NB4 (cell line): ENCODE measurements at regions not wholly inside any gene's neighbourhood (a gene's known extent, or its start where the extent isn't known, plus 50 kb on each side); places are given as distances from the start of the nearest gene placed in this dataset.

Experiments
- MYC ChIP-seq: IDR thresholded peaks from 2 replicates; pipeline ENCODE4 v1.6.1; 2011; ENCODE audit warnings: low read depth, low read length
- POLR2A ChIP-seq: IDR thresholded peaks from 2 replicates; pipeline ENCODE4 v1.6.1; 2011; ENCODE audit warnings: mild to moderate bottlenecking; ENCODE audit not compliant: insufficient read length; ENCODE audit errors: extremely low read depth
- TF ChIP-seq, protein P1 (sequence below): IDR thresholded peaks from one replicate; pipeline ENCODE4 v1.5.1; 2012; ENCODE audit warnings: low read depth, low read length
- TF ChIP-seq, protein P2 (sequence below): IDR thresholded peaks from 2 replicates; pipeline ENCODE4 v1.6.1; 2011; ENCODE audit warnings: low read depth, low read length

GRCh38 chr4:64157397-64157796, 251.9 kb downstream of the TECRL start:
- TF ChIP-seq, protein P1, sequence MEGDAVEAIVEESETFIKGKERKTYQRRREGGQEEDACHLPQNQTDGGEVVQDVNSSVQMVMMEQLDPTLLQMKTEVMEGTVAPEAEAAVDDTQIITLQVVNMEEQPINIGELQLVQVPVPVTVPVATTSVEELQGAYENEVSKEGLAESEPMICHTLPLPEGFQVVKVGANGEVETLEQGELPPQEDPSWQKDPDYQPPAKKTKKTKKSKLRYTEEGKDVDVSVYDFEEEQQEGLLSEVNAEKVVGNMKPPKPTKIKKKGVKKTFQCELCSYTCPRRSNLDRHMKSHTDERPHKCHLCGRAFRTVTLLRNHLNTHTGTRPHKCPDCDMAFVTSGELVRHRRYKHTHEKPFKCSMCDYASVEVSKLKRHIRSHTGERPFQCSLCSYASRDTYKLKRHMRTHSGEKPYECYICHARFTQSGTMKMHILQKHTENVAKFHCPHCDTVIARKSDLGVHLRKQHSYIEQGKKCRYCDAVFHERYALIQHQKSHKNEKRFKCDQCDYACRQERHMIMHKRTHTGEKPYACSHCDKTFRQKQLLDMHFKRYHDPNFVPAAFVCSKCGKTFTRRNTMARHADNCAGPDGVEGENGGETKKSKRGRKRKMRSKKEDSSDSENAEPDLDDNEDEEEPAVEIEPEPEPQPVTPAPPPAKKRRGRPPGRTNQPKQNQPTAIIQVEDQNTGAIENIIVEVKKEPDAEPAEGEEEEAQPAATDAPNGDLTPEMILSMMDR: no peak
- TF ChIP-seq POLR2A (no peak), MYC (no peak)
- TF ChIP-seq, protein P2, sequence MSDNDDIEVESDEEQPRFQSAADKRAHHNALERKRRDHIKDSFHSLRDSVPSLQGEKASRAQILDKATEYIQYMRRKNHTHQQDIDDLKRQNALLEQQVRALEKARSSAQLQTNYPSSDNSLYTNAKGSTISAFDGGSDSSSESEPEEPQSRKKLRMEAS: no peak
